GM21576 (cell line): ENCODE measurements at regions not wholly inside any gene's neighbourhood (a gene's known extent, or its start where the extent isn't known, plus 50 kb on each side); places are given as distances from the start of the nearest gene placed in this dataset.

Source experiments
- ATAC-seq: cut with Tn5 transposase; IDR thresholded peaks from one replicate; pipeline ENCODE4 v1.9.1; 2021; ENCODE audit warnings: mild to moderate bottlenecking, moderate library complexity; ENCODE audit not compliant: unreplicated experiment

DNA sequence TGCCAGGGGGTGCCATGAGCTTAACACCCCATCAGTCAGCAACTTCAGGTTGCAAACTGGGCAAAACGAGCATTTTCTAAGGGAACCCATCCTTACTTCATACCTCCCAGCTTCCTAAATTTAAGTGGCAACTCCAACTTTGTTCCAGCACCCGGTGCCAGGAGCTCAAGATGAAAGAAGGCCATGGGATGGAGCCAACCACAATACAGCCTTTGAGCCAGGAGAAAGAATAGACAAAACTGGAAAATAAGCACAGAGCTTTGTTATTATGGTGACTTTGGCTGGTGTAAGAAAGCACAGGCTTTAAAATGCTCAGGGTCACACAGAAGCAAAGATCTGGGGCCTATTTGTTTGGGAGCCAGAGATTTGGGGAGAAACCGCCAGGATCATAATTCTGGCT, 388.7 kb upstream of the MGMT start:
- ATAC-seq = no peak

DNA sequence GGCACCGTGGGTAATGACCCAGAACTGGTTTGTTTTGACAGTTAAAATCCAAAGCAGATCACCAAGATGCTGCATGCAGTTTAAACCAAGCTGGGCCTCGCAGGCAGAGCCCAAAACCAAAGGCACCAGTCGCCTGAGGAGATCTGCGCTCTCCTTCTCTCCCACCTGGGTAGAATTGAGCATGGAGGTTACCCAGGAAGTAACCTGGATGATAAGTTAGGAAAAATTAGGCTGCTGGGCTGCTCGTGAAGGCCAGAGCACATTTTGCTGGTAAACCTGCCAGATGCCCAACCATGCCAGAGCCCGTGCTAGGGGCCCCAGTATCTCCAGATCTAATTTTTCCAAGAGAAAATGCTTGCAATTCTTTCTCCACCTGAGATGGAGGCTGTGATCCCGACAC, 388.3 kb upstream of the MGMT start:
- ATAC-seq = no peak

DNA sequence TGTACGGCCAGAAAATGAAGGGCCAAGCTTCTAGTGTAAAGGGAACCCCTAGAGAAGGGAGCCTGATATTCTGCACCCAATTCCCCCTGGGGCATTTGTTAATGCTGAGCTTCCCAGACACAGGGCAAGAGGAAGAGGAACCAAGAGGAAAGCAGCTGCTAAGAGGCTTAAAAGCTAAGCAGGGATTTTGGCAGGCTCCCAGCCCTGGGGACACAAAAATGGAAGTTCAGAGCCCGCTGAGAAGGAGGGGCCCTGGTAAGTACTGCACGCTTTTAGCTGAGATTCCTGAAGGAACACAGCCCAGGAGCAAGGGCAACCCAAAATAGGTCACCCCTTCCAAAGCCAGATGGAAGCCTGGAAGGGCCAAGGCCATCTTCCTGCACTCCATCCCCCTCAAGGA, 387.3 kb upstream of the MGMT start:
- no peak for ATAC-seq

DNA sequence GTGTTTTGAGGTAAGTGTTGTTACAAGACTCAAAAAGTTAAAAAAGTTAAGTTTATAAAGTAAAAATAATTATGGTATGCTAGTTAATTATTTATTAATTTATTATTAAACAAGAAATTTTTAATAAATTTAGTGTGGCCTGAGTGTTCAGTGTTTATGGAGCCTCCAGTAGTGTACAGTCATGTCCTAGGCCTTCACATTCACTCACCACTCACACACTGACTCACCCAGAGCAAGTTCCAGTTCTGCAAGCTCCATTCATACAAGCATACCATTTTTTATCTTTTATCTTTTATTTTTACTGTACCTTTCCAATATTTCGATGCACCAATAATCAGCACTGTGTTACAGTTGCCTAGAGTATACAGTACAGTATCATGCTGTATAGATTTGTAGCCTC, 381.2 kb upstream of the MGMT start:
- ATAC-seq = no peak

DNA sequence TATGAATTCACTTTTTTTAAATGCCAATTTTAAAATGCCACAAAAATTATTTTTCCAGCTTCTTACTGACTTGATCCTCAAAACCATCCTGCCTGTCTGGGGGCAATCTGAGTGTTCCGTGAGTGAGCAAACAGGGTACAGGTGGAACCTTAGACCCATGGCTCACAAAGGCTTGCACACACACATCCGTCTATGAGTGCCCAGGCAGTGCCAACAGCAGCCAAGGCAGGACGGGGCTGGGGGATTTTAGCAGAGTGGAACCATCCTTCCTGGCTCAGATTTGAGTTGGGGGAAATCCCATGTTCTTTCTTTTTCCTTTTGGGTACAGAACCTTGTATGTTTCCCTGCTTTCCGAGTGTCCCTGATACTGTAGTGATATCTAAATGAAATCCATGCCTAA, 377.7 kb upstream of the MGMT start:
- no peak for ATAC-seq

DNA sequence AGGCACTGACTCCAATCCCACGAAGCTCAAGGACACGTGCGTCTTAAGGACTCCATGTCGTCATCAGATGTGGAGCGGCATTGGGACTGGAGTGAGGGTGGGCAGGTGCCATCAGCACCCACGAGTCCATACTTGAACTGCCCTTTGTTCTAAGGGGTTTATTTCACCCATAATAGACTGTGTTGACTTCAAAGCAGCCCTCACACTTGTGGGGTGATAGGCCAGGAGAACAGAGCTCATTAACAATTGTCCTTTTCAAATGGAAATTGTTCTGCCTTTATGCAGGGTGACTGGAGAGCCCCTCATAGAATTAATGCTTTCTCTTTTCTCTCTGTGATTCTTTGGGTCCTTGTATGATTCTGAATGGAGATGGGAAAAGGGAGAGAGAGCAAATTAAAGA, 376.9 kb upstream of the MGMT start:
- ATAC-seq = no peak

DNA sequence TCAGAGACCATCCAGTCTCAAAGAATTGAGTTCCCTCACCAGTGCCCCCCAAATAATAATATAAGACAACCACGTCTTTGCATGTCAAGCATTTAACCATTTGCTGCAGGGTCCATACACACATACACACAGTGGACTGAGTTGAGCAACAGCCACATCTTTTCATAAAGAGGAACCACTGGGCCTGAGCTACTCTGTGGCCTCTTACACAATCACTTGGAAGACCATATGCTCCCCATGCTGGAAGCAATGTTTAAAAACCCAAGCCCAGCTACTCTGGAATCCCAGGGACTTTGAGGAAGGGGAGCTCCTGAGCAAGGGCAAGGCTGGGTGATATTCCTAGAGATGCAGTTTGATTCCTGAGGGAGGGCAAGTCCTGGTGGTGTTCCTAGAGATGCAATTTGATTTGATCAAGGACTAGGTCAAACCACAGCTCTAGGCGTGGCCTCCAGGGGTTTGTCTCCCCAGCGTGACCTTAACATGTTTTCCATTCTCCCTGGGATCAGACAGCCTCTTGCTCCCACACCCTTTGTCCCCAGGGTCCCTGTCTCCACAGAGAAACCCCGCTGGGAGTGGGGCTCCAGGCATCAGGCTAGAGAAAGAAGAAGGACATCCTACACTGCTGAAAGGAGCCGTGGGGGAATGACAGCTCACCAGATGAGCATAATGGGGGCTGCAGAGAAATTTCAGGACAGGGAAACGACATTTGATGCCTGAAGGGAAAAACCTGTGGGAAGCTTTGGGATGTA, 376.2 kb upstream of the MGMT start:
- no peak for ATAC-seq

DNA sequence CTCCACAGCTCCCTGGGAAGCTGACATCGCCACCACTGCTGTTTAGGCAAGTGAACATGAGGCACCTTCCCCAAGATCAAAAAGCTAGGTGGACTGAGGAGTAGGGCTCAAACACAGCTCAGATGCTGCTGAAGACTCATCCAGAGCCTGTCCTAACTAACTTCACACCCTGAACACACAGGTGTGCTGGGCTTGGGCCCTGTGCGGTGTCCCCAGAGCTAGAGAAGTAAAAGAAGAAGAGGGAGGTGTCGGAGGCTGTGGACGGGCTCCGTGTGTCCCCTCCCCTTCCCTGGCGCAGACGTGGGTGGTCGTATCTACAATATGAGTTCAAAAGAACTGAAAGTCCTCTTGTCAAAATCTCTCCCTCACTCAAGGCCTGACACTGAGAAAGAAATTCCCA, 373.4 kb upstream of the MGMT start:
- no peak for ATAC-seq

DNA sequence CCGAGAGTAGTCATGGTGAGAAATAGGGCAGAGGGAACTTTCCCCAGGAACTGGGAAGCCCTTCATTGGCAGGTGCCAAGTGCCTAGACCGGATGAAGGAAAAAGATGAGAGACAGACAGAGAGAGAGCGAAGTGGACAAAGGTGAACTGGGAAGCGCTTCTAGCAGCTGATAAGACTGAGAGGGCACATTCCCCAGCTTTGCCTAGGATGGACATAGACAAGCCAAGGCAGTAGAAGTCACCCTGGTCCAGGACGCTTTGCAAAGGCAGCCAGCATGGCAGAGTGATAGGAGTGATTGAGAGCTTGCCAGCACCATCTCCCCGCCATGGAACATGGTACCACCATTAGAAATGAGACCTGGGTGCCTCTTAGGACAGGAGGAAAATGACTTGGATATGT, 372.8 kb upstream of the MGMT start:
- ATAC-seq = no peak

DNA sequence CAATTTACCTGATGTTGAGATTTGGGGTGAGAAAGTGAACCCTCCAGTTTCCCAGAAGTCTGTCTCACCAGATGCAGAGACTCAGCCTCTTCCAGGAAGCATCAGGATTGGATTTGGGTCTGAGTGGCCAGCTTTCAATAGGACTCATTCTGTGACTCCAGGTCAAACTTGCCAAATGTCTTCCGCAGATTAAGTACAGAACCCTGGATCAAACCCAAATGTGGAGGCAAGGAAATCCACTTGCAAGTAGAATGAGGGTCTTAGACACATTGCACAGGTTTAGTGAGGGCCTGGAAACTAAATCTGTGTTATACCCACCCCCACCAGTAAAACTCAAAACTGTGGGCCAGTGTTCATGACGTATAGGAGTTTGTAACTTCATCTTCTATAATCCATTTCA, 372.2 kb upstream of the MGMT start:
- no peak for ATAC-seq

DNA sequence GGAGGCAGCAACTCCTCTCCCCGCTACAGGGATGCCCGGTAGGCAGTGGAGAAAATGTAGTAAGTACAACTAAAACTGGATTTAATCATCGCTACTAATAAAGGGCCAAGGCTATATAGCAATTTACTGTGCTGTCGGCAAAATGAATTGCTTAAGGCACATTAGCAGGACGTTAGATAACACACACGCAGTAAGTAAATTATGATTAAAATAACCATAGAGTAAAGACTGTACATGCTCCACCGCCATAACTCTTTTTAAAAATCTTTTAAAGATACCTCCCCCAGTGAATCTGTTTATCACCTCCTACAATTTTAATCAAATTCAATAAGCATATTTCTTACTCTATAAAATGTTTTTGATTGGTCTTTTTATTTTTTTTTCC, 371.4 kb upstream of the MGMT start:
- ATAC-seq = no peak

DNA sequence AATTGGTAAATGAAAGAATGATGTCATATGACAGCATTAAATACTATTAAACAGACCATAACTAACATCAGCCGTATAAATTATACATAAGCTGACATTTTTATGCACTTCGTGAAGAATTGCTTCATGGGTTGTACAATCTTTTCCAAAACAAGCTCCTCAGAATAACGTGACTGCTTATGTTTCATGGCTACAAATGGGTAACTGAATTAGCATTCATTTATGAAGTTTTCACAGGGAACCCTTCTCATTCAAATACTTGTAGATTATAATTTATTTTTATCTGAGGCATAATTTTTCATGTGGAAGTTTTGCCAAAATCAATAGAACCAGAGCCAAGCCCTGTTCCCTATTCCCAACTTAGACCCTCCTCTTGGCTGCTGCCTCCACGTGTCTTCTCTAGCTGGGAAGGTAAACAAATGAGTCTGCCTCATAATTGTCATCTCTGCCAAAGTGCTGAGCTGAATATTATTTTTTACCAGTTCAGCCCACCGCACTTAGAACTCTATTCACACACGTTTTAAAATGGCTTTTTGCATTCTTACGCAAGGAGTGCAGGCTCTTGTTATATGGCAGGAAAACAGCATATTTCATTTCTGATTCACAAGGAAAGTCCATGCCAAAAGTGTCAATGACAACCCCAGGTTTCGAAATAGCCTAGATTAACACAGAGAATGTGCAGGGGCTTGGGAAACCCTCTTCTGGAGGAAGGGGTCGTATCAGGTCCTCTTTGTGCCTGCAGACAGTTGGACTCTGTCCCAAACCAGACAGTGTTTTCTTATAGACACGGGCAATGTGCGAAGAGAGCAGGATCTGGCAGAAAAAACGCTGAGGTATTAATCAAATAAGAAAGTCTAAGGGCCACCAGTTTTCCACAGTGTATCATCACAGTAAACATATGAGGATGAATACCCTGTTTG, 370.7 kb upstream of the MGMT start:
- ATAC-seq = no peak

DNA sequence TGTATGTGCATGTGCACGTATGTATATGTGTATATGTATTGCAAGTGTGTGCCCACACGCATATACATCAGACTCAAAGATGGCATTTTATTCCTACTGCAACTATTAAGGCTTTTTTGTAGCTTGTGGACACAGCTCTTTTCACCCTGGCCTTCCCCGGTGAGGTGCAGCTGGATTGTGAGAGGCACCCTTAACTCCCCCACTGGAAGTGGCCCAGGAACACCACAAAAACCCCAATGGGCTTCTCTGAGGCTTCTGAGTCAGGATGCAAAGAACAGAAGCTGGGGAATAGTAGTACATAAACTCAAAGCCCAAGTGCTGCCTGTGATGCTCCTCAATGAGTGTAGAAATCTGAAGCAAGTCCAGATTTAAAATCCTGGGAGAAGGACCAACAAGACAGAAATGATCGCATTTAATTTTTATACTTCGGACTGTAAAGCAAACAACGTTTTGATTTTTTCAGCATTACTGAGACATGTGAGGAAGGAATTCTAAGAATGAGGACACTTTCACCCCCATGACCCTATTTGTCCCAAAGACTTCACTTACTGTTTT, 369.2 kb upstream of the MGMT start:
- ATAC-seq = no peak

DNA sequence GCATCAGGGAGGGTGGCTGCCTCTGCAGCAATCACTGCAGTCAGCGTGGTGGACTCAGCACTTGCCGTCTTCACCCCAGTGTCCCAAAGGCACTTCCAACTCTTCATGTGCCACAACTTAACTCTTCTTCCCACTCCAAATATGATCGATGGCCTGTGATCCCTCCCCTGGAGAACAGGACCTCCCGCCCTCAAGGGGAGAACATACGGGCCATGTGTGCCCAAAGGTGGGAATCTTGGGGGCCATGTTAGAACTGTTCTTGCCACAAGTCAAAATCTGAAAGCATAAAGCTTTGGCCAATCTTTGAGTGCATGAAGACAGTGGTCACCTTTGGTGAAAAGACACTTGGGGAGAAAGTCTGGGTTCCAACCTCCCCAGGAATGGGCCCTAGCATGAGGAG, 368.5 kb upstream of the MGMT start:
- no peak for ATAC-seq

DNA sequence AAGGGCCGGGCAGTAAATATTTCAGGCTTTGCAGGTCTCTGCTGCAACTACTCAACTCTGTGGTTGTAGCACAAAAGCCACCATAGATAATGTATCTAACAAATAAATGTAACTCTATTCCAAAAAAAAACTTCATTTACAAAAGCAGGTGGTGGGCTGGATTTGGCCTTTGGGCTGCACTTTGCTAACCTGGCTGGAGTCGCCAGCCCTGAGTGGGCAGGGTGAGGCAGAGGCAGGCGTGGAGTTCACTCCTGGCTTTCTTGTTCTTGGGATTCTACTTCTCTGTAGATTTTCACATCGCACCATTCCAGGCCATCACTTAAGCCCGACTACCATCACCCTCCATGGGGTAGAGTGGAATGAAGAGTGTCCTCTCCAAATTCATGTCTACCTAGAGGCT, 367.6 kb upstream of the MGMT start:
- no peak for ATAC-seq

DNA sequence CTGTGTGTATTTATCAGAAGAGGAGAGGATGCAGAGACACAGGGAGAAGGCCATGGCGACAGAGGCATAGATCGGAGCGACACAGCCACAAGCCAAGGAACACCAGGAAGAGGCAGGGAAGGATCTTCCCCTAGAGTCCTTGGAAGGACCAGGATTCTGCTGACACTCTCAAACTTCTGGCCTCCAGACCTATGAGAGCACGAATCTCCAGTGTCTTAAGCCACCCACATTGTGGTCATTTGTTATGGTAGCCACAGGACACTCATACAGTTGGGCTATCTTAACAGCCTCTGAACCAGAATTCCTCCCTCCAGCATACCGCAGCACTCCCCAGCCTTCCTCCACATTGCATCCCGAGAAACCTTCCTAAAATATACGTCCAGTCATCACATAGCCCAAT, 367.0 kb upstream of the MGMT start:
- no peak for ATAC-seq

DNA sequence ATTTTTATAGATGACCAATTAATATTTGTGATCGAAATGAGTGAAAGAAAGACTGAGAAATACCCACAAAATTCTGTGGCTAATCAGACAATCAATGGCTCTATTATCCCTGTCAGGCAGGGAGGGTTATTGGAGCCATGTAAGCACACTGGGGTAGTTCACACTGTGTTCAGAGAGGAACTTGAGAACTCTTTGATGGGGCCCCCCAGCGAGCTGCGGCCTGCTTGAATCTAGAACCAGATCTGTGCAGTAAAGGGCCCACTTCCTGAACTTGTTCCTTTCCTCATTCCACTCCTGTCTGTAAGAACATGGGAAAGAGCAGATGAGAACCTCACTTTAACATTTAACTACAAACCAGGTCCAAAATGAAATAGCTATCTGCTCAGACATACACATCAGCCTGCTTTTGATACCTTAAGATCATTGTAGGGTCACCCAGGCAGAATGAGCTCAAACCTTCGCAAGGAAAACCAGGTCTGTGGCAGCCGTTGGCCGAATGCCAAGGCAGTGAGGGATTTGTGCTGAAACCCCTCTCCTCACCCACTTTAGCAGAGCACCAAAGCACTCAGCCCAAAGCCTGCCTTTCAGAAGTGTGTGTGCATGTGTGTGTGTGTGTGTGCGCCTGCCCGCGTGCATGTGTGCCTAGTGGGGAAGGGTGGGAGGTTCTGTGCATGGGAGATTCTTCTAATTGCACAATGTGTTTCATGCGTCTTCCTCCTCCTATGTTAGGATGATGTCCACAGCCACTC, 365.6 kb upstream of the MGMT start:
- ATAC-seq = no peak

DNA sequence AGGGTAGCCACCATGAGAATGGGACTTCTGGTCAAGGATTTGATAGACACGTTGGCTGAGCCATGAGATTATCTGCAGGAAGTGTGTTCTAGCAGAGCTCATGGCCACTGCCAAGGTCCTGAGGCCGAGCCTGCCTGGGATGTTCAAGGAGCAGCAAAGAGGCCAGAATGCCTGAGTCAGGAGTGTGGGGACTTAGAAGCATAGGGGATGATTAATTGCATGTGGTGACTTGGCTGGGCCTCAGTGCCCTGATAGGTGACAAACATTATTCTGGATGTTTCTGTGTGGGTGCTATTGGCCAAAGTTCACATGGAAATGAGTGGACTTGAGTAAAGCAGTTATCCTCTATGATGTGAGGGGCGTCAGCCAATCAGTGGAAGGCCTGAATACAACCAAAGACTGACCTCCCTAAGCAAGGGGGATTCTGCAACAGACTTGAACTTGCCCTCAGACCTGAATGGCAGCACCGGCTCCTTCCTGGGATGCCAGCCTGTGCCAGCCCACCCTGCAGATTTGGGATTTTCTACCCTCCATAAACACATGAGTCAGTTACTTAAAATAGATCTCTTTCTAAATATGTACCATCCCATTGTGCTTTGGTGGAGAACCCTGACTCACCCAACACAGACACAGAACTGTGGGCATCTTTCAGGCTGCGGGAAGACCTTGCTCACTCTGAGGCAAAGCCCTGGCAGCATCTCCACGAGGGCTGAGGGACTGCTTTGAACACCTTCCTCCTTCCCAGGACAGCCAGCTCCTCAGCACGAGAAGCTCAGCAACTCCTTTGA, 363.9 kb upstream of the MGMT start:
- ATAC-seq = no peak

DNA sequence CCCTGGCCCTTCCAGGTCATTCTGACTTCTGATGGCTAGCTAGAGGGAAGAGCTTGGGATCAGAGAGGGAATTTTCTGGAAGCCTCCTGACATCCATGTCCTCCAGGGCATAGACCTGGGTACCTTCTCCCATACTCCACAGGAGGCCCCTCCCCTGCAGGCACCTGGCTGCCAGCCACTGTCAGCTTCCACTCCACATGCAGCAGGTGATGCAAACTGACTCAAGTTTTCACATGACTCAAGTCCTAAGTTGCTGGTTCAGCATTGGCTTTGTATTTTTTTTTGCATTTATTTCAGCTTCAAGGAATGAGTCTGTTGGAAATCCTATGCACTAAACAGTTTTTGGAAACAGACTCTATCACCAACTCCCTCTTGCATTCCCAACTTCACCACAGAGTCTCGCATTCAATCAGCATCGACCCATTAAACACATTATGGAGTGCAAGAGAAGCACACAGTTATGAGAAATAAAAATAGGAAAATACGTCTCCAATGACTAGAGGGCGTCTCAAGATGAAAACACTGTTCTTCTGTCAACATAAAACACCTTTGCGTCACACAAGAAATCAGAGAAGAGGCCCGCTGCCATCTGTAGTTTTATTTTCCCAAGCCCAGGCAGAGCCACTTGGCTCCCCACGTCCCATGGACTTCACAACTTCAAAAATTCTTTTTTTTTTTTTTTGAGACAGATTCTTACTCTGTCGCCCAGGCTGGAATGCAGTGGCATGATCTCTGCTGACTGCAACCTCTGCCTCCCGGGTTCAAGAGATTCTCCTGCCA, 362.6 kb upstream of the MGMT start:
- no peak for ATAC-seq

DNA sequence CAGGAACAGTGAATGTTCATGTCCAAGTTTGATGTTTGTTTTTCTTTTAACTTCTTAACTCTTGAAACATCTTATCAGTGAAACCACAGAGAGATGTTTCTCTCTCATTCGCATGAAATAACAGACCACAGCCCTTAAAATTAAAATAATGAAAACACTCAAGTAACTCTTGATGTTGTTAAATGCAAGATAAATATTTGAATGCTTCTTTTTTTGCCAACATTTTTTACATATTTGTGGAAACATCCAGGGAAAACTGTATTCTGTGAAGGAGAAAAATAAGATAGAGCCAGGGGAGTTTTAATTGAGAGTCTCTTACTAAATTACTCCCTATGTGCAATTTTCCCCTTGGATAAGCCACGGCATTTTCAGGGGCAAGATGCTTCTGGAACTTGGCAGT, 361.8 kb upstream of the MGMT start:
- no peak for ATAC-seq
